Breast epithelium (tissue), 3 donors: ENCODE measurements at regions not wholly inside any gene's neighbourhood (a gene's known extent, or its start where the extent isn't known, plus 50 kb on each side); places are given as distances from the start of the nearest gene placed in this dataset.

Source experiments
- POLR2A ChIP-seq: fragments of 450-650 bp; IDR thresholded peaks from one replicate; pipeline ENCODE4 v1.6.1; 2016; ENCODE audit warnings: antibody characterized with exemption, mild to moderate bottlenecking, moderate library complexity
- TF ChIP-seq, protein P1 (sequence below), 3 donors: fragments of 450-650 bp; IDR thresholded peaks; one replicate each; pipeline ENCODE4 v1.5.1; 2016 to 2017; ENCODE audit warnings: antibody characterized with exemption in 3 of 3, mild to moderate bottlenecking in 3 of 3, moderate library complexity in 3 of 3

DNA sequence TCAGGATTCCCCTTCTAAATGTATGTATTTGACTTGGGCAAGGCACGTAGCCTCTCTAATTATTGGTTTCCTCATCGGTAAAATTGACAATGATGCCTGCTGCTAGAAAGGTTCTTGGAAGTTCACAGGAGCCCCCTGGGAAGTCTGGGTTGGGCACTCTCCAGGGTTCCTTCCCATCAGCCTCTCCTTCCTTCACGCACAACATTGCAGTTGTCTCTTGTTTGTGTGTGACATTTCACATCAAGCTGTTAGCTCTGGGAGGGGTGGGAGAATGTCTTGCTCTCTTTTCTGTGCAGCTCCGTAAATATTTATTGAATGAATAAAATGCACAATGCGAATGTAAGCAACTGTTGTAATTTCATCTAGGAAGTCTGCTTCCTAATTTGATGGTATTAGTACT lies 153.2 kb upstream of the PRICKLE1 start:
- TF ChIP-seq, protein P1, sequence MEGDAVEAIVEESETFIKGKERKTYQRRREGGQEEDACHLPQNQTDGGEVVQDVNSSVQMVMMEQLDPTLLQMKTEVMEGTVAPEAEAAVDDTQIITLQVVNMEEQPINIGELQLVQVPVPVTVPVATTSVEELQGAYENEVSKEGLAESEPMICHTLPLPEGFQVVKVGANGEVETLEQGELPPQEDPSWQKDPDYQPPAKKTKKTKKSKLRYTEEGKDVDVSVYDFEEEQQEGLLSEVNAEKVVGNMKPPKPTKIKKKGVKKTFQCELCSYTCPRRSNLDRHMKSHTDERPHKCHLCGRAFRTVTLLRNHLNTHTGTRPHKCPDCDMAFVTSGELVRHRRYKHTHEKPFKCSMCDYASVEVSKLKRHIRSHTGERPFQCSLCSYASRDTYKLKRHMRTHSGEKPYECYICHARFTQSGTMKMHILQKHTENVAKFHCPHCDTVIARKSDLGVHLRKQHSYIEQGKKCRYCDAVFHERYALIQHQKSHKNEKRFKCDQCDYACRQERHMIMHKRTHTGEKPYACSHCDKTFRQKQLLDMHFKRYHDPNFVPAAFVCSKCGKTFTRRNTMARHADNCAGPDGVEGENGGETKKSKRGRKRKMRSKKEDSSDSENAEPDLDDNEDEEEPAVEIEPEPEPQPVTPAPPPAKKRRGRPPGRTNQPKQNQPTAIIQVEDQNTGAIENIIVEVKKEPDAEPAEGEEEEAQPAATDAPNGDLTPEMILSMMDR (IDR thresholded peaks at IDR 0.05) = no peak
- no peak for TF ChIP-seq POLR2A
